ENCODE measurements at regions not wholly inside any gene's neighbourhood (a gene's known extent, or its start where the extent isn't known, plus 50 kb on each side); places are given as distances from the start of the nearest gene placed in this dataset.

DNA sequence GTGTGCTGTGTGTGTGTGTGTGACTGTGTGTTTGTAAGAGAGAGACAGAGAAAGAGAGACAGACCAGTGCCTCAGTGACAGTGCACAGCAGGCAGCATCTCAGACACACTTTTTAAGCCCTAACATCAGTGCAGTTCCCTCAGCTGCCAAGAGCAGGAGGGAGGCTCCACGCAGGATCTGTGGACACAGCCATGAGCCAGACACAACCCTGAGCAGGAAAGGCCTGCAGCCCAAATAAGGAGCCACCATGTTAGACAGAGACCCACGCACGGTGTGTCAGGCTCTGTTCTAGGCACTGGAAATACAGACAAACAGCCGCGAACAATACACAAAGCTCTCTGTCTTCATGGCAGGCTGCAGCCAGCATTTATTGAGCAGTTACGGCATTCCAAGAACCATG lies 445.5 kb downstream of the MATN1 start:
- FAIRE-seq (no peak), DNase-seq (ENCODE audit: low read depth in 1 of 2, low spot score in 1 of 2) (no peak), ATAC-seq (no peak)
- no peak overlapping the region for H3K4me2 ChIP-seq
- H3K9me3 ChIP-seq, result no peaks in the 10 kb centered on the region
- no peak overlapping the region for H3K27ac ChIP-seq
- H3K4me1 ChIP-seq, result no peaks in the 10 kb centered on the region
- ChIA-PET CTCF (no interaction called here), POLR2A (no interaction called here)
- 65% methylated on average over 5 of the region's 6 CpGs for WGBS (ENCODE audit: missing lambda C conversion rate)
- TF ChIP-seq HOXB13 (CRISPR knock-in tag; IDR thresholded peaks at IDR 0.05; ENCODE audit: low read depth) (no peak), CBX8 (IDR thresholded peaks at IDR 0.05) (no peak), HEYL (CRISPR knock-in tag; IDR thresholded peaks at IDR 0.05) (no peak), TP53 (CRISPR knock-in tag; IDR thresholded peaks at IDR 0.05) (no peak), NPAS2 (CRISPR knock-in tag; IDR thresholded peaks at IDR 0.05; ENCODE audit: borderline replicate concordance) (no peak), MYC (IDR thresholded peaks at IDR 0.05; ENCODE audit: borderline replicate concordance, low read length) (no peak), FOSL2 (IDR thresholded peaks at IDR 0.05) (no peak), FOSL2 (CRISPR knock-in tag; IDR thresholded peaks at IDR 0.05) (no peak), PHF8 (IDR thresholded peaks at IDR 0.05; ENCODE audit: borderline replicate concordance, low read depth) (no peak), GATA3 (IDR thresholded peaks at IDR 0.05; ENCODE audit: borderline replicate concordance) (no peak), KDM5A (IDR thresholded peaks at IDR 0.05) (no peak), RAD21 (conservative IDR thresholded peaks at IDR 0.05 in 1 of 2, IDR thresholded peaks at IDR 0.05 in 1 of 2) (no peak), MAZ (IDR thresholded peaks at IDR 0.05; ENCODE audit: borderline replicate concordance, low read depth, low read length) (no peak), ZC3H11A (IDR thresholded peaks at IDR 0.05) (no peak), POLR2A (IDR thresholded peaks at IDR 0.05; ENCODE audit: low read length) (no peak)
- TF ChIP-seq, protein P1, sequence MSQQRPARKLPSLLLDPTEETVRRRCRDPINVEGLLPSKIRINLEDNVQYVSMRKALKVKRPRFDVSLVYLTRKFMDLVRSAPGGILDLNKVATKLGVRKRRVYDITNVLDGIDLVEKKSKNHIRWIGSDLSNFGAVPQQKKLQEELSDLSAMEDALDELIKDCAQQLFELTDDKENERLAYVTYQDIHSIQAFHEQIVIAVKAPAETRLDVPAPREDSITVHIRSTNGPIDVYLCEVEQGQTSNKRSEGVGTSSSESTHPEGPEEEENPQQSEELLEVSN (IDR thresholded peaks at IDR 0.05; ENCODE audit: borderline replicate concordance, low read depth), result no peak
- TF ChIP-seq, protein P2, sequence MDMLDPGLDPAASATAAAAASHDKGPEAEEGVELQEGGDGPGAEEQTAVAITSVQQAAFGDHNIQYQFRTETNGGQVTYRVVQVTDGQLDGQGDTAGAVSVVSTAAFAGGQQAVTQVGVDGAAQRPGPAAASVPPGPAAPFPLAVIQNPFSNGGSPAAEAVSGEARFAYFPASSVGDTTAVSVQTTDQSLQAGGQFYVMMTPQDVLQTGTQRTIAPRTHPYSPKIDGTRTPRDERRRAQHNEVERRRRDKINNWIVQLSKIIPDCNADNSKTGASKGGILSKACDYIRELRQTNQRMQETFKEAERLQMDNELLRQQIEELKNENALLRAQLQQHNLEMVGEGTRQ (IDR thresholded peaks at IDR 0.05), result no peak
- TF ChIP-seq, protein P3, sequence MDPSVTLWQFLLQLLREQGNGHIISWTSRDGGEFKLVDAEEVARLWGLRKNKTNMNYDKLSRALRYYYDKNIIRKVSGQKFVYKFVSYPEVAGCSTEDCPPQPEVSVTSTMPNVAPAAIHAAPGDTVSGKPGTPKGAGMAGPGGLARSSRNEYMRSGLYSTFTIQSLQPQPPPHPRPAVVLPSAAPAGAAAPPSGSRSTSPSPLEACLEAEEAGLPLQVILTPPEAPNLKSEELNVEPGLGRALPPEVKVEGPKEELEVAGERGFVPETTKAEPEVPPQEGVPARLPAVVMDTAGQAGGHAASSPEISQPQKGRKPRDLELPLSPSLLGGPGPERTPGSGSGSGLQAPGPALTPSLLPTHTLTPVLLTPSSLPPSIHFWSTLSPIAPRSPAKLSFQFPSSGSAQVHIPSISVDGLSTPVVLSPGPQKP (IDR thresholded peaks at IDR 0.05; ENCODE audit: low read depth, low read length), result no peak
- TF ChIP-seq, protein P4, sequence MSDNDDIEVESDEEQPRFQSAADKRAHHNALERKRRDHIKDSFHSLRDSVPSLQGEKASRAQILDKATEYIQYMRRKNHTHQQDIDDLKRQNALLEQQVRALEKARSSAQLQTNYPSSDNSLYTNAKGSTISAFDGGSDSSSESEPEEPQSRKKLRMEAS (IDR thresholded peaks at IDR 0.05), result no peak
- TF ChIP-seq, protein P5, sequence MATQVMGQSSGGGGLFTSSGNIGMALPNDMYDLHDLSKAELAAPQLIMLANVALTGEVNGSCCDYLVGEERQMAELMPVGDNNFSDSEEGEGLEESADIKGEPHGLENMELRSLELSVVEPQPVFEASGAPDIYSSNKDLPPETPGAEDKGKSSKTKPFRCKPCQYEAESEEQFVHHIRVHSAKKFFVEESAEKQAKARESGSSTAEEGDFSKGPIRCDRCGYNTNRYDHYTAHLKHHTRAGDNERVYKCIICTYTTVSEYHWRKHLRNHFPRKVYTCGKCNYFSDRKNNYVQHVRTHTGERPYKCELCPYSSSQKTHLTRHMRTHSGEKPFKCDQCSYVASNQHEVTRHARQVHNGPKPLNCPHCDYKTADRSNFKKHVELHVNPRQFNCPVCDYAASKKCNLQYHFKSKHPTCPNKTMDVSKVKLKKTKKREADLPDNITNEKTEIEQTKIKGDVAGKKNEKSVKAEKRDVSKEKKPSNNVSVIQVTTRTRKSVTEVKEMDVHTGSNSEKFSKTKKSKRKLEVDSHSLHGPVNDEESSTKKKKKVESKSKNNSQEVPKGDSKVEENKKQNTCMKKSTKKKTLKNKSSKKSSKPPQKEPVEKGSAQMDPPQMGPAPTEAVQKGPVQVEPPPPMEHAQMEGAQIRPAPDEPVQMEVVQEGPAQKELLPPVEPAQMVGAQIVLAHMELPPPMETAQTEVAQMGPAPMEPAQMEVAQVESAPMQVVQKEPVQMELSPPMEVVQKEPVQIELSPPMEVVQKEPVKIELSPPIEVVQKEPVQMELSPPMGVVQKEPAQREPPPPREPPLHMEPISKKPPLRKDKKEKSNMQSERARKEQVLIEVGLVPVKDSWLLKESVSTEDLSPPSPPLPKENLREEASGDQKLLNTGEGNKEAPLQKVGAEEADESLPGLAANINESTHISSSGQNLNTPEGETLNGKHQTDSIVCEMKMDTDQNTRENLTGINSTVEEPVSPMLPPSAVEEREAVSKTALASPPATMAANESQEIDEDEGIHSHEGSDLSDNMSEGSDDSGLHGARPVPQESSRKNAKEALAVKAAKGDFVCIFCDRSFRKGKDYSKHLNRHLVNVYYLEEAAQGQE (IDR thresholded peaks at IDR 0.05), result no peak
- no peak overlapping the region for H3K4me3 ChIP-seq

DNA sequence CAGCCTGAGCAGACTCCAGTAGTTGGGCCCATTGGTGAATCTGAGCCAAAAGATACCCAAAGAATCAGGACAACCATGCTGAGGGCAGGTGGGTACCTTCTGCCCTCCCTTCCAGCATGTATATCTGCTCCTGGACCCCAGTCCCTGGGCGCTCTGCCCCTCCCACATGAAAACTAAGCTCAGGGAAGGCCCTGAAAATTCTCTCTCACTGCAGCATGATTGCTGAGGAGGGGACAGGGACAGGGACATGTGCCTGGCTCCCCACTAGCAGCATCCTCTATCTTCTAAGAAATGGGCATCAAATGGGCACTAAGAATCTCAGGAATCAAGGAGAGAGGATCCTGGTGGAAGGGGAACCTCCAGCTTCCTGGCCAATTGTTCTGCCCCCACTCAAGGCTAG lies 446.0 kb downstream of the MATN1 start:
- Histone ChIP-seq H3K4me1 (no peaks in the 10 kb centered on the region), H3K27ac (no peak overlapping the region), H3K9me3 (no peaks in the 10 kb centered on the region), H3K4me2 (no peak overlapping the region), H3K4me3 (no peak overlapping the region)
- POLR2A ChIA-PET, result no interaction called here
- FAIRE-seq, result no peak
- no peak for ATAC-seq
- CTCF ChIA-PET, result no interaction called here
- DNase-seq (ENCODE audit: low read depth in 1 of 2, low spot score in 1 of 2), result no peak
- no peak for TF ChIP-seq PHF8 (IDR thresholded peaks at IDR 0.05; ENCODE audit: borderline replicate concordance, low read depth)
- WGBS (ENCODE audit: missing lambda C conversion rate), result 14% methylated on average over 1 of the region's 1 CpG
